SK-N-MC (cell line): ENCODE measurements at regions not wholly inside any gene's neighbourhood (a gene's known extent, or its start where the extent isn't known, plus 50 kb on each side); places are given as distances from the start of the nearest gene placed in this dataset.

ENCODE experiments used
- DNase-seq: peaks from one replicate; pipeline ENCODE4 v3.0.0-alpha.2; 2011; ENCODE audit warnings: low read depth, low spot score
- H3K27ac ChIP-seq: fragments of 200-600 bp; sonication (generic); 2 replicates; pipeline ENCODE4 v1.5.1; 2016; ENCODE audit warnings: mixed run types
- H3K36me3 ChIP-seq: fragments of 200-600 bp; sonication (generic); 2 replicates; pipeline ENCODE4 v1.6.1; 2017; ENCODE audit warnings: antibody characterized with exemption, low read length, mixed read lengths; ENCODE audit not compliant: insufficient read depth
- H3K4me3 ChIP-seq: fragments of 200-600 bp; sonication (generic); 2 replicates; pipeline ENCODE4 v1.5.1; 2016
- H3K9ac ChIP-seq: fragments of 200-600 bp; sonication (generic); 2 replicates; pipeline ENCODE4 v1.8.0; 2017; ENCODE audit warnings: mixed run types, mixed read lengths; ENCODE audit not compliant: insufficient read length
- H3K9me3 ChIP-seq: fragments of 200-600 bp; sonication (generic); 2 replicates; pipeline ENCODE4 v1.6.1; 2017; ENCODE audit warnings: low read depth, mild to moderate bottlenecking, antibody characterized with exemption, low read length, moderate library complexity, mixed read lengths
- EZH2 ChIP-seq: fragments of 200-600 bp; sonication (generic); IDR thresholded peaks from one replicate; pipeline ENCODE4 v1.6.1; 2017; ENCODE audit warnings: antibody characterized with exemption
- FOXP2 ChIP-seq: optimal IDR thresholded peaks from 2 replicates; pipeline ENCODE3; 2011; ENCODE audit warnings: mild to moderate bottlenecking, moderate library complexity; ENCODE audit not compliant: insufficient read depth; ENCODE audit errors: extremely low read length, control extremely low read depth
- POLR2AphosphoS5 ChIP-seq: IDR thresholded peaks from 2 replicates; pipeline ENCODE4 v1.6.1; 2012; ENCODE audit warnings: mild to moderate bottlenecking, low read depth, low read length, borderline replicate concordance

- peak overlapping the region; percentile 64 for H3K4me3 ChIP-seq
- TF ChIP-seq FOXP2 (no peak), EZH2 (no peak), POLR2AphosphoS5 (no peak)
- no peak overlapping the region for H3K9ac ChIP-seq
- no peaks in the 10 kb centered on the region for H3K9me3 ChIP-seq
- no peak overlapping the region for H3K27ac ChIP-seq
- no peak for DNase-seq
- H3K36me3 ChIP-seq: no peaks in the 10 kb centered on the region
Measured at GRCh38 chr2:341017-341542, 53.2 kb upstream of the ALKAL2 start.
